HG02678 (cell line): ENCODE measurements at regions not wholly inside any gene's neighbourhood (a gene's known extent, or its start where the extent isn't known, plus 50 kb on each side); places are given as distances from the start of the nearest gene placed in this dataset.
"Not testable (repeated sequence)": the region's sequence is repeated elsewhere in the genome, so short reads cannot be mapped to it uniquely, and the experiment has no call there.

ENCODE experiments used
- ATAC-seq: cut with Tn5 transposase; IDR thresholded peaks from one replicate; pipeline ENCODE4 v1.9.1; 2021; ENCODE audit warnings: mild to moderate bottlenecking, moderate library complexity; ENCODE audit not compliant: unreplicated experiment

GRCh38 chr10:11691319-11691755 is 50.8 kb upstream of the ECHDC3 start:
- no peak for ATAC-seq

GRCh38 chr10:11689945-11690736 is 52.0 kb upstream of the ECHDC3 start:
- ATAC-seq: no peak

- not testable (repeated sequence) for ATAC-seq
Measured at GRCh38 chr10:11688448-11688795, 53.8 kb upstream of the ECHDC3 start.

- no peak for ATAC-seq
Measured at GRCh38 chr10:11687779-11688447, 54.3 kb upstream of the ECHDC3 start.

- no peak for ATAC-seq
Measured at GRCh38 chr10:11687357-11687771, 54.8 kb upstream of the ECHDC3 start.

GRCh38 chr10:11685787-11686218 is 56.4 kb upstream of the ECHDC3 start:
- no peak for ATAC-seq

- ATAC-seq: peak; percentile 71
Measured at GRCh38 chr10:11684717-11685645, 57.2 kb upstream of the ECHDC3 start.

- ATAC-seq: peak; percentile 8
Measured at GRCh38 chr10:11684341-11684716, 57.9 kb upstream of the ECHDC3 start.

GRCh38 chr10:11683529-11684320 is 58.5 kb upstream of the ECHDC3 start:
- ATAC-seq: no peak

GRCh38 chr10:11682851-11683250 is 59.3 kb upstream of the ECHDC3 start:
- ATAC-seq: no peak

- ATAC-seq: no peak
Measured at GRCh38 chr10:11682267-11682683, 59.9 kb upstream of the ECHDC3 start.

GRCh38 chr10:11680496-11680895 is 61.7 kb upstream of the ECHDC3 start:
- ATAC-seq: no peak

- no peak for ATAC-seq
Measured at GRCh38 chr10:11679946-11680345, 62.2 kb upstream of the ECHDC3 start.

- ATAC-seq: peak; percentile 91
Measured at GRCh38 chr10:11678074-11678793, 63.9 kb upstream of the ECHDC3 start.

GRCh38 chr10:11677480-11677879 is 64.7 kb upstream of the ECHDC3 start:
- peak; percentile 20 for ATAC-seq

- no peak for ATAC-seq
Measured at GRCh38 chr10:11673346-11674280, 62.2 kb upstream of the USP6NL start.

GRCh38 chr10:11672836-11673235 is 61.4 kb upstream of the USP6NL start:
- no peak for ATAC-seq

GRCh38 chr10:11670381-11670780 is 58.9 kb upstream of the USP6NL start:
- ATAC-seq: no peak
